K562 (cell line): ENCODE measurements at regions not wholly inside any gene's neighbourhood (a gene's known extent, or its start where the extent isn't known, plus 50 kb on each side); places are given as distances from the start of the nearest gene placed in this dataset.

Experiments used
- ATAC-seq: fragments of 200-7000 bp; cut with Tn5 transposase; 3 replicates; pipeline ENCODE4 v1.9.1; 2020; ENCODE audit warnings: moderate library complexity
- BruUV-seq: library from RNA; stranded (reverse); fragments of 400-500 nt; replicated peaks from 2 replicates; lab custom pipeline; 2021; lab: Mats Ljungman, UMichigan
- CTCF ChIA-PET: fragments of 300-600 bp; formaldehyde crosslinking; extraction: SDS; loops from one replicate; lab custom pipeline; 2021; ENCODE audit warnings: low intra/inter-chr PET ratio; lab: Yijun Ruan, JAX
- POLR2A ChIA-PET: fragments of 300-600, 350-650 bp; sonication (Branson Sonifier 250); formaldehyde crosslinking; extraction: SDS; loops from one replicate; lab custom pipeline; 2021; ENCODE audit warnings: antibody characterized with exemption, inconsistent platforms; lab: Yijun Ruan, JAX
- DNase-seq, 4 experiments: peaks; one replicate each; pipeline versions ENCODE4 v3.0.0 to v3.0.0-alpha.2; 2011 to 2018; ENCODE audit warnings: low spot score in 3 of 4, mixed read lengths in 3 of 4; ENCODE audit errors: extremely low read depth in 1 of 4
- FAIRE-seq: peaks from 2 replicates; lab custom pipeline; 2011; peaks lifted over from hg19 to GRCh38; lab: Jason Lieb, UNC
- H2AFZ ChIP-seq: 2 replicates; pipeline ENCODE4 v1.6.0; 2011; ENCODE audit warnings: low read depth, low read length, control low read depth, inconsistent platforms
- H3K27ac ChIP-seq: fragments of 200-600 bp; 3 replicates; pipeline ENCODE4 v1.8.0; 2011; ENCODE audit warnings: low read depth, mild to moderate bottlenecking, control low read depth, inconsistent platforms, low read length, moderate library complexity, mixed read lengths; ENCODE audit errors: extremely low read depth
- H3K27me3 ChIP-seq, 2 experiments: fragments of 300-600 bp in 1 of 2; 2 replicates in 1 of 2; 3 replicates in 1 of 2; pipeline versions ENCODE4 v1.6.0 to v1.8.0; 2011; ENCODE audit warnings: inconsistent platforms in 2 of 2, low read length in 2 of 2, mild to moderate bottlenecking in 1 of 2, mixed read lengths in 1 of 2, moderate library complexity in 1 of 2; ENCODE audit not compliant: control insufficient read depth in 2 of 2, insufficient read depth in 2 of 2
- H3K36me3 ChIP-seq: fragments of 300-600 bp; 3 replicates; pipeline ENCODE4 v1.8.0; 2011; ENCODE audit warnings: mild to moderate bottlenecking, low read length, inconsistent platforms; ENCODE audit not compliant: control insufficient read depth, insufficient read depth
- H3K4me1 ChIP-seq, 2 experiments: fragments of 200-600 bp in 1 of 2; replicated peaks in 1 of 2; 2 replicates in 1 of 2; 3 replicates in 1 of 2; pipeline versions ENCODE4 v1.5.1 to v1.8.0; 2011; ENCODE audit warnings: inconsistent platforms in 2 of 2, low read length in 2 of 2, mild to moderate bottlenecking in 1 of 2, mixed read lengths in 1 of 2, moderate library complexity in 1 of 2; ENCODE audit not compliant: control insufficient read depth in 2 of 2, insufficient read depth in 2 of 2
- H3K4me2 ChIP-seq: 2 replicates; pipeline ENCODE4 v1.6.1; 2011; ENCODE audit warnings: low read length, control low read depth, inconsistent platforms, mixed read lengths; ENCODE audit not compliant: insufficient read depth
- H3K4me3 ChIP-seq: fragments of 200-600 bp; sonication (generic), shearing (Covaris generic); 2 replicates; pipeline ENCODE4 v1.5.1; 2016; ENCODE audit warnings: control low read depth, inconsistent platforms
- H3K79me2 ChIP-seq: fragments of 200-600 bp; 3 replicates; pipeline ENCODE4 v1.8.0; 2011; ENCODE audit warnings: low read length, inconsistent platforms; ENCODE audit not compliant: control insufficient read depth, insufficient read depth
- H3K9ac ChIP-seq, 2 experiments: 2 replicates each; pipeline versions ENCODE4 v1.6.0 to v1.6.1; 2011; ENCODE audit warnings: low read depth in 2 of 2, low read length in 2 of 2, control low read depth in 1 of 2, inconsistent platforms in 1 of 2, mild to moderate bottlenecking in 1 of 2, mixed read lengths in 1 of 2; ENCODE audit not compliant: insufficient read depth in 1 of 2
- H3K9me1 ChIP-seq: one replicate; pipeline ENCODE4 v1.6.0; 2011; ENCODE audit warnings: inconsistent platforms, mild to moderate bottlenecking, low read length, moderate library complexity; ENCODE audit not compliant: control insufficient read depth, insufficient read depth
- H3K9me3 ChIP-seq: replicated peaks from 2 replicates; pipeline ENCODE4 v1.5.1; 2011; ENCODE audit warnings: low read depth, low read length, inconsistent platforms; ENCODE audit not compliant: control insufficient read depth, insufficient read depth
- H4K20me1 ChIP-seq: replicated peaks from 2 replicates; pipeline ENCODE4 v1.6.1; 2011; ENCODE audit warnings: low read length, inconsistent platforms, mixed read lengths; ENCODE audit not compliant: control insufficient read depth, insufficient read depth
- BCL6 ChIP-seq: fragments of 250-450 bp; sonication (Bioruptor Pico); IDR thresholded peaks from 2 replicates; pipeline ENCODE4 v1.4.0; 2020
- CC2D1A ChIP-seq: fragments of 450-650 bp; IDR thresholded peaks from 2 replicates; pipeline ENCODE4 v1.6.1; 2017; ENCODE audit warnings: mild to moderate bottlenecking
- COPS2 ChIP-seq: fragments of 450-650 bp; conservative IDR thresholded peaks from 2 replicates; pipeline ENCODE4 v1.6.1; 2016; ENCODE audit warnings: mild to moderate bottlenecking, moderate library complexity
- ETV5 ChIP-seq: sonication (generic); formaldehyde crosslinking; IDR thresholded peaks from 2 replicates; pipeline ENCODE4 v1.4.0; 2020; ENCODE audit warnings: low read depth, mild to moderate bottlenecking, missing genetic modification reagents
- FUS ChIP-seq: fragments of 200-400 bp; formaldehyde crosslinking; optimal IDR thresholded peaks from 2 replicates; pipeline ENCODE3; 2017; ENCODE audit warnings: low read depth, low read length
- GTF2F1 ChIP-seq: IDR thresholded peaks from 2 replicates; pipeline ENCODE4 v1.6.1; 2011; ENCODE audit warnings: low read depth, low read length, improper control_type of control experiment
- HMGXB4 ChIP-seq: sonication (generic); formaldehyde crosslinking; IDR thresholded peaks from 2 replicates; pipeline ENCODE4 v1.8.1; 2023; ENCODE audit warnings: mild to moderate bottlenecking, missing genetic modification reagents
- KDM5B ChIP-seq: fragments of 200-600 bp; sonication (generic); IDR thresholded peaks from 2 replicates; pipeline ENCODE4 v1.6.1; 2012; ENCODE audit warnings: low read depth, mild to moderate bottlenecking, moderate library complexity, low read length, control low read depth, inconsistent platforms; ENCODE audit not compliant: insufficient replicate concordance
- MTF1 ChIP-seq: fragments of 250-450 bp; sonication (Bioruptor Pico); IDR thresholded peaks from 2 replicates; pipeline ENCODE4 v1.9.0; 2021; ENCODE audit warnings: moderate library complexity, mild to moderate bottlenecking, inconsistent platforms, borderline replicate concordance
- NEUROD1 ChIP-seq: fragments of 150-350 bp; IDR thresholded peaks from 2 replicates; pipeline ENCODE4 v1.6.1; 2014; ENCODE audit warnings: borderline replicate concordance, low read length, low read depth; ENCODE audit not compliant: partially characterized antibody
- PHB ChIP-seq: fragments of 250-450 bp; sonication (Bioruptor Pico); IDR thresholded peaks from 2 replicates; pipeline ENCODE4 v1.5.0; 2021
- RAD51 ChIP-seq: fragments of 450-650 bp; IDR thresholded peaks from 2 replicates; pipeline ENCODE4 v1.7.1; 2016; ENCODE audit warnings: low read depth, mild to moderate bottlenecking, borderline replicate concordance
- RBM14 ChIP-seq: fragments of 200-400 bp; formaldehyde crosslinking; IDR thresholded peaks from 2 replicates; pipeline ENCODE4 v1.6.1; 2018; ENCODE audit warnings: low read depth, mild to moderate bottlenecking, low read length, moderate library complexity, borderline replicate concordance; ENCODE audit not compliant: insufficient read depth
- SMC3 ChIP-seq: conservative IDR thresholded peaks from 2 replicates; pipeline ENCODE4 v1.6.1; 2011; ENCODE audit warnings: low read depth, low read length, improper control_type of control experiment; ENCODE audit not compliant: insufficient read depth
- SRF ChIP-seq, 2 experiments: fragments of 250-450, 450-650 bp in 1 of 2; sonication (Bioruptor Pico) in 1 of 2; sonication (generic) in 1 of 2; formaldehyde crosslinking; IDR thresholded peaks; 2 replicates each; pipeline versions ENCODE4 v1.5.0 to v1.5.1; 2020 to 2022; ENCODE audit warnings: mild to moderate bottlenecking in 1 of 2, missing genetic modification reagents in 1 of 2
- STAT5B ChIP-seq: fragments of 250-450 bp; sonication (Bioruptor Pico); IDR thresholded peaks from 2 replicates; pipeline ENCODE4 v1.8.0; 2021; ENCODE audit warnings: mild to moderate bottlenecking, inconsistent platforms
- TARDBP ChIP-seq: fragments of 450-650 bp; IDR thresholded peaks from 2 replicates; pipeline ENCODE4 v1.6.1; 2016
- U2AF2 ChIP-seq: fragments of 200-400 bp; formaldehyde crosslinking; optimal IDR thresholded peaks from 2 replicates; pipeline ENCODE3; 2017; ENCODE audit warnings: low read depth, mild to moderate bottlenecking, low read length
- in situ Hi-C: fragments of 300-500 bp; cut with MboI; formaldehyde crosslinking; loops from 4 replicates; pipeline ENCODE4 v1.15.0; 2018; ENCODE audit warnings: inconsistent platforms, mixed read lengths
- intact Hi-C: fragments of 100-400 bp; cut with micrococcal nuclease; formaldehyde crosslinking; loops from 2 replicates; pipeline ENCODE4 v1.14.2; 2022
- TF ChIP-seq, protein P1 (sequence below): fragments of 450-650 bp; IDR thresholded peaks from 2 replicates; pipeline ENCODE4 v1.6.1; 2017; ENCODE audit warnings: mild to moderate bottlenecking, moderate library complexity

- TF ChIP-seq HMGXB4 (CRISPR knock-in tag) (no peak), BCL6 (CRISPR knock-in tag) (no peak), KDM5B (no peak), FUS (no peak)
- TF ChIP-seq, all 486 proteins: peak for 0
Measured at GRCh38 chr4:19575924-19576323, 675.8 kb upstream of the SLIT2 start (continued).

- ATAC-seq (no peak), DNase-seq (no peak), FAIRE-seq (no peak)
- no peak overlapping the region for H3K27ac ChIP-seq
- BruUV-seq: no TSS peak
- ChIA-PET CTCF (no interaction called here), POLR2A (no interaction called here)
- no peaks in the 10 kb centered on the region for H3K79me2 ChIP-seq
- in situ Hi-C loops (no loop called here), intact Hi-C loops (no loop called here)
- H4K20me1 ChIP-seq: no peaks in the 10 kb centered on the region
- no peaks in the 10 kb centered on the region for H3K27me3 ChIP-seq
- no peak overlapping the region for H3K4me2 ChIP-seq
- H3K9me1 ChIP-seq: no peaks in the 10 kb centered on the region
- H3K4me1 ChIP-seq: no peaks in the 10 kb centered on the region
- no peak overlapping the region for H3K9ac ChIP-seq
- H3K9me3 ChIP-seq: no peaks in the 10 kb centered on the region
- H2AFZ ChIP-seq: no peak overlapping the region
- TF ChIP-seq STAT5B (CRISPR knock-in tag) (no peak), GTF2F1 (no peak), TARDBP (no peak), MTF1 (CRISPR knock-in tag) (no peak), RAD51 (no peak), ETV5 (CRISPR knock-in tag) (no peak), SRF (CRISPR knock-in tag; IDR thresholded peaks at IDR 0.05) (no peak), NEUROD1 (no peak), CC2D1A (no peak), U2AF2 (no peak), RBM14 (no peak), COPS2 (no peak), PHB (CRISPR knock-in tag) (no peak), SMC3 (no peak)
- TF ChIP-seq, protein P1, sequence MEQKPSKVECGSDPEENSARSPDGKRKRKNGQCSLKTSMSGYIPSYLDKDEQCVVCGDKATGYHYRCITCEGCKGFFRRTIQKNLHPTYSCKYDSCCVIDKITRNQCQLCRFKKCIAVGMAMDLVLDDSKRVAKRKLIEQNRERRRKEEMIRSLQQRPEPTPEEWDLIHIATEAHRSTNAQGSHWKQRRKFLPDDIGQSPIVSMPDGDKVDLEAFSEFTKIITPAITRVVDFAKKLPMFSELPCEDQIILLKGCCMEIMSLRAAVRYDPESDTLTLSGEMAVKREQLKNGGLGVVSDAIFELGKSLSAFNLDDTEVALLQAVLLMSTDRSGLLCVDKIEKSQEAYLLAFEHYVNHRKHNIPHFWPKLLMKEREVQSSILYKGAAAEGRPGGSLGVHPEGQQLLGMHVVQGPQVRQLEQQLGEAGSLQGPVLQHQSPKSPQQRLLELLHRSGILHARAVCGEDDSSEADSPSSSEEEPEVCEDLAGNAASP: no peak
- H3K36me3 ChIP-seq: no peaks in the 10 kb centered on the region
- no peak overlapping the region for H3K4me3 ChIP-seq
Measured at GRCh38 chr4:19566041-19566440, 685.7 kb upstream of the SLIT2 start.
